ENCODE measurements at regions not wholly inside any gene's neighbourhood (a gene's known extent, or its start where the extent isn't known, plus 50 kb on each side); places are given as distances from the start of the nearest gene placed in this dataset.

DNA sequence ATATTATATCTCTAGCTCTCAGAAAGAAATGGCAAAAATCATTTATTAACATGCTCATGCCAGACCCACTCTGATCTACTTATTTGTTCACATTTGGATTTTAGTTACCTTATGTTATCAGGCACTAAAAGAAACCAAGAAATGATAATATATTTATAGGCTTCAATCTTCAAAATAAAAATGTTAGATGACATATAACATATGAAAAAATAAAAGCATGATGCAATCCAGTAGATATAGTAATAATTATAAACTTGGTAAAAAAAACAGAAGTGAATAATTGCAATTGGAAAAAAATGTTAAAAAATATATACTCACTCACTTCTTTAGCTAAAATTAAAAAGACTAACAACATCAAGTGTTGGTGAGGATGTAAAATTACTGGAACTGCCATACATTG lies 248.3 kb upstream of the VRK2 start:
- TF ChIP-seq TCF12 (IDR thresholded peaks at IDR 0.05): no peak
- TF ChIP-seq, protein P1, sequence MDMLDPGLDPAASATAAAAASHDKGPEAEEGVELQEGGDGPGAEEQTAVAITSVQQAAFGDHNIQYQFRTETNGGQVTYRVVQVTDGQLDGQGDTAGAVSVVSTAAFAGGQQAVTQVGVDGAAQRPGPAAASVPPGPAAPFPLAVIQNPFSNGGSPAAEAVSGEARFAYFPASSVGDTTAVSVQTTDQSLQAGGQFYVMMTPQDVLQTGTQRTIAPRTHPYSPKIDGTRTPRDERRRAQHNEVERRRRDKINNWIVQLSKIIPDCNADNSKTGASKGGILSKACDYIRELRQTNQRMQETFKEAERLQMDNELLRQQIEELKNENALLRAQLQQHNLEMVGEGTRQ (IDR thresholded peaks at IDR 0.05; ENCODE audit: borderline replicate concordance, low read depth, low read length): no peak
- TF ChIP-seq, protein P2, sequence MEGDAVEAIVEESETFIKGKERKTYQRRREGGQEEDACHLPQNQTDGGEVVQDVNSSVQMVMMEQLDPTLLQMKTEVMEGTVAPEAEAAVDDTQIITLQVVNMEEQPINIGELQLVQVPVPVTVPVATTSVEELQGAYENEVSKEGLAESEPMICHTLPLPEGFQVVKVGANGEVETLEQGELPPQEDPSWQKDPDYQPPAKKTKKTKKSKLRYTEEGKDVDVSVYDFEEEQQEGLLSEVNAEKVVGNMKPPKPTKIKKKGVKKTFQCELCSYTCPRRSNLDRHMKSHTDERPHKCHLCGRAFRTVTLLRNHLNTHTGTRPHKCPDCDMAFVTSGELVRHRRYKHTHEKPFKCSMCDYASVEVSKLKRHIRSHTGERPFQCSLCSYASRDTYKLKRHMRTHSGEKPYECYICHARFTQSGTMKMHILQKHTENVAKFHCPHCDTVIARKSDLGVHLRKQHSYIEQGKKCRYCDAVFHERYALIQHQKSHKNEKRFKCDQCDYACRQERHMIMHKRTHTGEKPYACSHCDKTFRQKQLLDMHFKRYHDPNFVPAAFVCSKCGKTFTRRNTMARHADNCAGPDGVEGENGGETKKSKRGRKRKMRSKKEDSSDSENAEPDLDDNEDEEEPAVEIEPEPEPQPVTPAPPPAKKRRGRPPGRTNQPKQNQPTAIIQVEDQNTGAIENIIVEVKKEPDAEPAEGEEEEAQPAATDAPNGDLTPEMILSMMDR (IDR thresholded peaks at IDR 0.05): no peak
- TF ChIP-seq, protein P3, sequence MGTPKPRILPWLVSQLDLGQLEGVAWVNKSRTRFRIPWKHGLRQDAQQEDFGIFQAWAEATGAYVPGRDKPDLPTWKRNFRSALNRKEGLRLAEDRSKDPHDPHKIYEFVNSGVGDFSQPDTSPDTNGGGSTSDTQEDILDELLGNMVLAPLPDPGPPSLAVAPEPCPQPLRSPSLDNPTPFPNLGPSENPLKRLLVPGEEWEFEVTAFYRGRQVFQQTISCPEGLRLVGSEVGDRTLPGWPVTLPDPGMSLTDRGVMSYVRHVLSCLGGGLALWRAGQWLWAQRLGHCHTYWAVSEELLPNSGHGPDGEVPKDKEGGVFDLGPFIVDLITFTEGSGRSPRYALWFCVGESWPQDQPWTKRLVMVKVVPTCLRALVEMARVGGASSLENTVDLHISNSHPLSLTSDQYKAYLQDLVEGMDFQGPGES (IDR thresholded peaks at IDR 0.05; ENCODE audit: low read depth, low read length): no peak
- TF ChIP-seq CHD2 (IDR thresholded peaks at IDR 0.05; ENCODE audit: low read length, partially characterized antibody): no peak
- no peak for TF ChIP-seq MXI1 (IDR thresholded peaks at IDR 0.05; ENCODE audit: low read depth, low read length)
- no peak for TF ChIP-seq FOXJ3 (CRISPR knock-in tag; IDR thresholded peaks at IDR 0.05)
- no peak for TF ChIP-seq TAF1 (IDR thresholded peaks at IDR 0.05; ENCODE audit: borderline replicate concordance, low read depth, low read length)
- TF ChIP-seq, protein P4, sequence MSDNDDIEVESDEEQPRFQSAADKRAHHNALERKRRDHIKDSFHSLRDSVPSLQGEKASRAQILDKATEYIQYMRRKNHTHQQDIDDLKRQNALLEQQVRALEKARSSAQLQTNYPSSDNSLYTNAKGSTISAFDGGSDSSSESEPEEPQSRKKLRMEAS (IDR thresholded peaks at IDR 0.05; ENCODE audit: low read depth): no peak
- TF ChIP-seq RXRA (IDR thresholded peaks at IDR 0.05; ENCODE audit: borderline replicate concordance, low read depth): no peak
